HCT116 (cell line): ENCODE measurements at regions not wholly inside any gene's neighbourhood (a gene's known extent, or its start where the extent isn't known, plus 50 kb on each side); places are given as distances from the start of the nearest gene placed in this dataset.

Experiments used
- ATAC-seq: fragments of 200-7000 bp; cut with Tn5 transposase; 2 replicates; pipeline ENCODE4 v1.9.1; 2020; ENCODE audit warnings: mild to moderate bottlenecking, moderate library complexity
- BruUV-seq: library from RNA; stranded (reverse); fragments of 400-500 nt; replicated peaks from 2 replicates; lab custom pipeline; 2021; lab: Mats Ljungman, UMichigan
- CTCF ChIA-PET: fragments of 300-600 bp; sonication (Branson Sonifier 250); formaldehyde crosslinking; loops from one replicate; lab custom pipeline; 2021; ENCODE audit warnings: antibody characterized with exemption; lab: Charles Lee
- POLR2A ChIA-PET: fragments of 300-600, 350-600 bp; sonication (Branson Sonifier 250); formaldehyde crosslinking; loops from one replicate; lab custom pipeline; 2021; ENCODE audit warnings: antibody characterized with exemption; lab: Charles Lee
- RAD21 ChIA-PET, 2 experiments: fragments of 300-600 bp; sonication (Branson Sonifier 250); formaldehyde crosslinking; loops; one replicate each; lab custom pipeline; 2023; ENCODE audit warnings: low total read pairs in 2 of 2; ENCODE audit not compliant: uncharacterized antibody in 2 of 2, unreplicated experiment in 2 of 2, low non-redundant PET in 1 of 2; lab: Charles Lee
- DNase-seq: peaks from one replicate; pipeline ENCODE4 v3.0.0-alpha.2; 2010; ENCODE audit warnings: low read depth, low spot score
- H2AFZ ChIP-seq: fragments of 200-600 bp; shearing (Covaris generic), sonication (generic); 2 replicates; pipeline ENCODE4 v1.6.1; 2017; ENCODE audit warnings: low read depth, mixed run types, mixed read lengths, antibody characterized with exemption, low read length; ENCODE audit not compliant: poor library complexity, severe bottlenecking
- H3K27ac ChIP-seq: 2 replicates; pipeline ENCODE4 v1.5.1; 2012; ENCODE audit warnings: low read depth, low read length
- H3K27me3 ChIP-seq: fragments of 200-600 bp; sonication (generic); 2 replicates; pipeline ENCODE4 v1.6.1; 2016; ENCODE audit warnings: mixed run types, low read length, mixed read lengths; ENCODE audit not compliant: insufficient read depth
- H3K36me3 ChIP-seq, 2 experiments: fragments of 200-500 bp in 1 of 2; fragments of 200-600 bp in 1 of 2; sonication (Bioruptor generic) in 1 of 2; sonication (generic) in 1 of 2; 2 replicates each; pipeline versions ENCODE4 v1.5.1 to v1.6.1; 2014 to 2016; ENCODE audit warnings: low read length in 2 of 2, inconsistent platforms in 1 of 2, mixed read lengths in 1 of 2, mixed run types in 1 of 2; ENCODE audit not compliant: insufficient read depth in 2 of 2, control insufficient read depth in 1 of 2
- H3K4me1 ChIP-seq, 2 experiments: fragments of 200-600 bp in 1 of 2; sonication (generic) in 1 of 2; 2 replicates each; pipeline versions ENCODE4 v1.5.1 to v1.6.1; 2012 to 2017; ENCODE audit warnings: low read length in 2 of 2, inconsistent platforms in 1 of 2, mild to moderate bottlenecking in 1 of 2, mixed read lengths in 1 of 2, mixed run types in 1 of 2, moderate library complexity in 1 of 2; ENCODE audit not compliant: insufficient read depth in 2 of 2, control insufficient read depth in 1 of 2
- H3K4me2 ChIP-seq: fragments of 200-600 bp; sonication (generic); 2 replicates; pipeline ENCODE4 v1.6.1; 2017; ENCODE audit warnings: mixed run types, low read length, mixed read lengths
- H3K4me3 ChIP-seq, 2 experiments: fragments of 200-600 bp in 1 of 2; sonication (generic) in 1 of 2; replicated peaks in 1 of 2; 2 replicates each; pipeline ENCODE4 v1.5.1; 2011 to 2016; ENCODE audit warnings: low read length in 2 of 2, control low read depth in 1 of 2, low read depth in 1 of 2, mild to moderate bottlenecking in 1 of 2, mixed read lengths in 1 of 2, mixed run types in 1 of 2
- H3K79me2 ChIP-seq: fragments of 200-600 bp; sonication (generic); 2 replicates; pipeline ENCODE4 v1.6.1; 2017; ENCODE audit warnings: mild to moderate bottlenecking, mixed run types, low read length, moderate library complexity, mixed read lengths; ENCODE audit not compliant: insufficient read depth
- H3K9ac ChIP-seq: fragments of 200-600 bp; sonication (generic); 2 replicates; pipeline ENCODE4 v1.6.1; 2016; ENCODE audit warnings: low read length, mixed read lengths
- H3K9me2 ChIP-seq: fragments of 200-600 bp; sonication (generic), shearing (Covaris generic); 2 replicates; pipeline ENCODE4 v1.6.1; 2017; ENCODE audit warnings: mixed run types, mild to moderate bottlenecking, moderate library complexity; ENCODE audit not compliant: insufficient read depth
- H3K9me3 ChIP-seq, 2 experiments: fragments of 200-500 bp in 1 of 2; fragments of 200-600 bp in 1 of 2; sonication (Bioruptor generic) in 1 of 2; sonication (generic) in 1 of 2; 2 replicates each; pipeline ENCODE4 v1.6.1; 2014 to 2017; ENCODE audit warnings: low read length in 2 of 2, mixed read lengths in 2 of 2, inconsistent platforms in 1 of 2, low read depth in 1 of 2, mild to moderate bottlenecking in 1 of 2, mixed run types in 1 of 2, moderate library complexity in 1 of 2; ENCODE audit not compliant: control insufficient read depth in 1 of 2, insufficient read depth in 1 of 2
- H4K20me1 ChIP-seq: fragments of 200-600 bp; sonication (generic), shearing (Covaris generic); 2 replicates; pipeline ENCODE4 v1.6.1; 2017; ENCODE audit warnings: mixed run types, mild to moderate bottlenecking, moderate library complexity; ENCODE audit not compliant: insufficient read depth
- CBX3 ChIP-seq: IDR thresholded peaks from 2 replicates; pipeline ENCODE4 v1.6.1; 2012; ENCODE audit warnings: low read depth
- CTCF ChIP-seq, 3 experiments: fragments of 200-600 bp in 1 of 3; sonication (generic) in 1 of 3; IDR thresholded peaks in 2 of 3; conservative IDR thresholded peaks in 1 of 3; 2 replicates each; pipeline ENCODE4 v1.5.1; 2012 to 2017; ENCODE audit warnings: low read depth in 2 of 3, low read length in 2 of 3, antibody characterized with exemption in 1 of 3, borderline replicate concordance in 1 of 3, control low read depth in 1 of 3, mild to moderate bottlenecking in 1 of 3, mixed read lengths in 1 of 3, mixed run types in 1 of 3, moderate library complexity in 1 of 3; ENCODE audit not compliant: insufficient read depth in 1 of 3
- ELF1 ChIP-seq: IDR thresholded peaks from 2 replicates; pipeline ENCODE4 v1.6.1; 2012; ENCODE audit warnings: low read depth, borderline replicate concordance
- MAX ChIP-seq: IDR thresholded peaks from 2 replicates; pipeline ENCODE4 v1.6.1; 2012
- POLR2A ChIP-seq: IDR thresholded peaks from 2 replicates; pipeline ENCODE4 v1.7.0; 2011; ENCODE audit warnings: borderline replicate concordance; ENCODE audit not compliant: insufficient read depth, insufficient read length; ENCODE audit errors: extremely low read depth
- POLR2AphosphoS5 ChIP-seq: IDR thresholded peaks from 2 replicates; pipeline ENCODE4 v1.6.1; 2011; ENCODE audit warnings: mild to moderate bottlenecking, low read depth, low read length, moderate library complexity
- RAD21 ChIP-seq: IDR thresholded peaks from 2 replicates; pipeline ENCODE4 v1.6.1; 2012; ENCODE audit warnings: low read depth, mild to moderate bottlenecking
- TCF7L2 ChIP-seq: IDR thresholded peaks from 2 replicates; pipeline ENCODE4 v1.7.0; 2011; ENCODE audit warnings: borderline replicate concordance, inconsistent platforms; ENCODE audit not compliant: insufficient read depth, insufficient read length; ENCODE audit errors: extremely low read depth
- ZFX ChIP-seq: fragments of 450-650 bp; IDR thresholded peaks from 2 replicates; pipeline ENCODE4 v1.6.1; 2017
- ZNF274 ChIP-seq: fragments of 200-500 bp; sonication (Bioruptor generic); IDR thresholded peaks from 2 replicates; pipeline ENCODE4 v1.6.1; 2014; ENCODE audit warnings: mild to moderate bottlenecking, low read depth, low read length, inconsistent platforms
- intact Hi-C: fragments of 100-400 bp; cut with micrococcal nuclease; formaldehyde crosslinking; loops from 2 replicates; pipeline ENCODE4 v1.10.0; 2022

GRCh38 chr3:757711-758110 is 335.1 kb upstream of the CNTN6 start:
- TF ChIP-seq POLR2A (no peak), CTCF (IDR thresholded peaks at IDR 0.05 in 2 of 3, conservative IDR thresholded peaks at IDR 0.05 in 1 of 3; ENCODE audit: borderline replicate concordance in 1 of 3, insufficient read depth in 1 of 3, low read depth in 2 of 3, low read length in 2 of 3) (no peak), POLR2AphosphoS5 (no peak), ELF1 (no peak), ZNF274 (no peak), ZFX (no peak), CBX3 (no peak), RAD21 (no peak), TCF7L2 (no peak), MAX (no peak)
- no TSS peak for BruUV-seq
- Histone ChIP-seq H3K4me3 (no peak overlapping the region), H3K79me2 (no peaks in the 10 kb centered on the region), H3K27me3 (no peaks in the 10 kb centered on the region), H3K9me2 (no peaks in the 10 kb centered on the region), H3K4me1 (no peaks in the 10 kb centered on the region), H3K9ac (no peak overlapping the region), H3K9me3 (peaks cover 5 to 25% of the 10 kb centered on the region in 2 experiments; a peak in 2 of 4 replicates), H2AFZ (no peak overlapping the region), H3K4me2 (no peak overlapping the region), H3K36me3 (no peaks in the 10 kb centered on the region), H4K20me1 (no peaks in the 10 kb centered on the region), H3K27ac (no peak overlapping the region)
- CTCF ChIA-PET, result no interaction called here
- intact Hi-C loops, result no loop called here
- ATAC-seq (no peak), DNase-seq (no peak)
- RAD21 ChIA-PET, result no interaction called here
- POLR2A ChIA-PET, result no interaction called here
